Mucosa of descending colon (tissue), 3 donors: ENCODE measurements at regions not wholly inside any gene's neighbourhood (a gene's known extent, or its start where the extent isn't known, plus 50 kb on each side); places are given as distances from the start of the nearest gene placed in this dataset.
"Not testable (repeated sequence)": the region's sequence is repeated elsewhere in the genome, so short reads cannot be mapped to it uniquely, and the experiment has no call there.

Source experiments
- ATAC-seq: fragments of 200-7000 bp; cut with Tn5 transposase; one replicate; pipeline ENCODE4 v1.9.1; 2020; ENCODE audit warnings: mild to moderate bottlenecking, moderate library complexity
- DNase-seq, 3 donors: peaks; one replicate each; pipeline ENCODE4 v3.0.0-alpha.2; 2020
- H3K36me3 ChIP-seq: fragments of 200-600 bp; one replicate; pipeline ENCODE4 v1.8.0; 2021; ENCODE audit warnings: low read depth, mild to moderate bottlenecking
- H3K4me1 ChIP-seq: fragments of 200-600 bp; one replicate; pipeline ENCODE4 v1.8.0; 2021; ENCODE audit warnings: low read depth, mild to moderate bottlenecking
- H3K4me3 ChIP-seq: fragments of 200-600 bp; one replicate; pipeline ENCODE4 v1.8.0; 2021; ENCODE audit warnings: mild to moderate bottlenecking
- H3K9me3 ChIP-seq: fragments of 200-600 bp; one replicate; pipeline ENCODE4 v1.8.0; 2021; ENCODE audit warnings: mild to moderate bottlenecking
- intact Hi-C, 2 donors: fragments of 100-400 bp; cut with DNase I in 1 of 2; cut with micrococcal nuclease in 1 of 2; formaldehyde crosslinking; loops; one replicate each; pipeline versions ENCODE4 v1.11.0 to v1.11.1; 2022; cut with DNase I, micrococcal nuclease
- donor health status: DM: no; HTN: no; CAD: no; lungs with moderate emphysema.
- donor health status: DM: no; HTN: no; CAD: no.
- donor health status: DM: no; HTN: yes; CAD: no.

GRCh38 chr22:15772337-15772736 lies 82.5 kb downstream of the POTEH start:
- H3K9me3 ChIP-seq, H3K4me1 ChIP-seq, H3K4me3 ChIP-seq, ATAC-seq, DNase-seq, H3K36me3 ChIP-seq, intact Hi-C loops: not testable (repeated sequence)

- H3K9me3 ChIP-seq, H3K36me3 ChIP-seq, ATAC-seq, intact Hi-C loops, H3K4me1 ChIP-seq, H3K4me3 ChIP-seq: not testable (repeated sequence)
- peak in 1 of 3 donors; percentile 14 for DNase-seq
These were observed 85.3 kb downstream of the POTEH start for GRCh38 chr22:15775118-15775517.

- intact Hi-C loops, H3K9me3 ChIP-seq, H3K36me3 ChIP-seq, H3K4me1 ChIP-seq, H3K4me3 ChIP-seq: not testable (repeated sequence)
- DNase-seq, result peak in 1 of 3 donors; percentile 56
- peak; percentile 60 for ATAC-seq
These were observed 86.1 kb downstream of the POTEH start for GRCh38 chr22:15775670-15776669.

- H3K4me3 ChIP-seq, H3K9me3 ChIP-seq, intact Hi-C loops, DNase-seq, ATAC-seq, H3K4me1 ChIP-seq, H3K36me3 ChIP-seq: not testable (repeated sequence)
These were observed 86.9 kb downstream of the POTEH start for GRCh38 chr22:15776727-15777126.

GRCh38 chr22:15777150-15777549 lies 87.3 kb downstream of the POTEH start:
- ATAC-seq, H3K9me3 ChIP-seq, DNase-seq, H3K4me3 ChIP-seq, intact Hi-C loops, H3K36me3 ChIP-seq, H3K4me1 ChIP-seq: not testable (repeated sequence)

GRCh38 chr22:15777557-15777956 lies 87.7 kb downstream of the POTEH start:
- H3K9me3 ChIP-seq, H3K36me3 ChIP-seq, DNase-seq, H3K4me1 ChIP-seq, intact Hi-C loops, H3K4me3 ChIP-seq: not testable (repeated sequence)
- peak; percentile 15 for ATAC-seq

- H3K36me3 ChIP-seq, H3K9me3 ChIP-seq, H3K4me3 ChIP-seq, intact Hi-C loops, ATAC-seq, H3K4me1 ChIP-seq: not testable (repeated sequence)
- DNase-seq, result peak in 1 of 3 donors; percentile 34
These were observed 88.5 kb downstream of the POTEH start for GRCh38 chr22:15778366-15778765.

DNA sequence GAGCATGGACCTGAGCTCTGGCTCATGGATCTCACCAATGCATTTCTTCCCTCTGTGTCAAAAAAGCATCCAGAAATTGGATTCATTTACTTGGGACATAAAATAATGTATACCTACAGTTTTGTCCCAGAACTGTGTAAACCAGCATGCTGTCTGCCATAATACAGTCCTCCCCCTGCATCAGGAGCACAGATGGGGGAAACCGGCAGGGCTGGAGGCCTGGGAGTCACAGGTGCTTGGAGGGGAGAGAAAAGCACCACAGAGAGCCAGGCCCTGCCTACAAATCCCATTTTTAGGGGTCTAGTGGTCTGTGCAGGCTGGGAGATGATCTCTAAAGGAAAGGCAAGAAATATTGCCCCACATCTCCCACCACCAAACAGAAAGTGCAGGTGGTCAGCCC lies 91.8 kb downstream of the POTEH start:
- intact Hi-C loops, H3K4me3 ChIP-seq, ATAC-seq, H3K36me3 ChIP-seq, H3K9me3 ChIP-seq, H3K4me1 ChIP-seq: not testable (repeated sequence)
- peak in 1 of 3 donors; percentile 23 for DNase-seq

- H3K4me3 ChIP-seq, ATAC-seq, DNase-seq: not testable (repeated sequence)
These were observed 93.1 kb downstream of the POTEH start for GRCh38 chr22:15782933-15783332.

DNA sequence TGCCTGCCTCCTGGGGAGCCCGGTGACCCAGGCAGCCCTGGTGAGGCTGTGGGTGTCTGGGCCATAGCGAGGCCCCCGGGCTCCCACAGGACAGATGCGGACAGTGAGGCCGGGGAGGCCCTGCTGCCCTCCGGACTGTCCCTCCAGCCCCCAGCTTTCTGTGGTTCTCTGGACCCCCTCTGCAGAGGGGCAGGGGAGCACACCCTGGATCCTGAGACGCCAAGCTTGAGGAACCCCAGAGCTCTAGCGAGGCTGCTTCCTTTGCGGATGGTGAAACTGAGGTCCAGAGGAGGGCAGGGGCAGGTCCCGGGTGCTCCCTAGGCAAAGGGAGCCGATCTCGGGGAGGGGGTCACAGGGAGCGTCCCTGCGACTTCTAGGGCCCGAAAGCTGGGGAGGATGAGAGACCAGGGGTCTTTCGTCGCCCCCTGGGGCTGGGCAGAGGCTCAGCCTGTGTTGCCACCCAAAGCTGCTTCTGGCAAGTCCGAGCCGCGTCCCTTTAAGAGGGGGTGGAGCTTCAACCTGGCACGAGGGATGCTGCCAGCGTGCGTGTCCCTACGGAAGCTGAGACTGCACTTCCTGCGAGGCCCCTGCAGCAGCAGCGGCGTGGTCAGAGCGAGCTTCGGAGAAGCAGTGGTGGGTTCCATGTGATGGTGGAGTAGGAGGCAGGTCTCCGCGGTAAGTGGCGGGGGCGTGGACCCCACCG lies 94.7 kb downstream of the POTEH start:
- H3K9me3 ChIP-seq, H3K36me3 ChIP-seq, H3K4me1 ChIP-seq, DNase-seq, intact Hi-C loops, H3K4me3 ChIP-seq: not testable (repeated sequence)
- peak; percentile 51 for ATAC-seq

More at GRCh38 chr22:15782933-15783332, 93.1 kb downstream of the POTEH start:
- H3K4me1 ChIP-seq, H3K36me3 ChIP-seq, intact Hi-C loops, H3K9me3 ChIP-seq: not testable (repeated sequence)

GRCh38 chr22:15786942-15787733 lies 97.3 kb downstream of the POTEH start:
- intact Hi-C loops, ATAC-seq, H3K4me1 ChIP-seq, H3K9me3 ChIP-seq, H3K4me3 ChIP-seq, DNase-seq, H3K36me3 ChIP-seq: not testable (repeated sequence)

DNA sequence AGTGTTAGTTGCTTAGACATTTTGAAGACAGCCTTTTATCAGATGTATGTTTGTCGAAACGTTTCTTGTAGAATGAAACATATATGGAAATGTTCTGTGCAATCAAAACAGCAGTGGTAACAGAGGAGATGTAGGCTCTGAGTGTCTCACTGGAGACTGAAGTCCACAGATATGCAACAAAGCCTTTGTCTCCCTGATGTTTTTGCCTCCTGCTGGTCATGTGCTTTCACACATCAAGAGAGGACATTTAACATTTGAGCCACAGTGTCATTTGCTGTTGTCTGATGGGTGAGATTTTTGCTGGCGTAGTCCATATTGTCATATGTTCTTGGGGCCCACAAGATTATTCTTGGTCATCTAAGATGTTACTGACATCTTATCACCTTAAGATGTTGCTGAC lies 101.7 kb downstream of the POTEH start:
- DNase-seq, ATAC-seq, intact Hi-C loops, H3K9me3 ChIP-seq, H3K4me3 ChIP-seq, H3K36me3 ChIP-seq, H3K4me1 ChIP-seq: not testable (repeated sequence)

DNA sequence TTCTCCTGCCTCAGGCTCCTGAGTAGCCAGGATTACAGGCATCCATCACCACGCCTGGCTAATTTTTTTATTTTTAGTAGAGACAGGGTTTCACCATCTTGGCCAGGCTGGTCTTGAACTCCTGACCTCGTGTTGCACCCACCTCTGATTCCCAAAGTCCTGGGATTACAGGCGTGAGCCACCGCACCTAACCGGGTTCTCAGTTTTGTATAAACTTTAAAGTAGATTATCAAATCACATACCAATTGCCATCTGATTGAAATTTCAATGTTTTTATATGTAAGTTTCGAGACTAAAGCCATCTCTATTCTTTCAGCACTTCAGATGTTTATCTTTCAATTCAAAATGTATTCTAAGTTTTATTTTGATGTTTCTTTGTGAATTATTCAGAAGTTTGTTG lies 110.1 kb downstream of the POTEH start:
- intact Hi-C loops, H3K36me3 ChIP-seq, DNase-seq, ATAC-seq, H3K9me3 ChIP-seq, H3K4me1 ChIP-seq, H3K4me3 ChIP-seq: not testable (repeated sequence)

DNA sequence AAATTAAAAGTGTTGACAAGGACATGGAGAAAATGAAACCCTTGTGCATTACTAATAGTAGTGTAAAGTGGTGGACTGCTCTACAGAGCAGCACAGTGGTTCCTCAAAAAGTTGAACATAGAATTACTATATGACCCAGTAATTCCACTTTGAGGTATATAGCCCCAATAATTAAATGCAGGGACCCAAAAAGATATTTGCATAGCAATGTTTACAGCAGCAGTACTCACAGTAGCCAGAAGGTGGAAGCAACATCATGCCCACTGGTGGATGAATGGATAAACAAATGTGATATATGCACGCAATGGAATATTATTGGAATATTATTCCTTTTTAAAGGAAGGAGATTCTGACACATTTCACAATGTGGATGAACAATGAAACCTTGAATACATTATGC lies 121.3 kb downstream of the POTEH start:
- peak; percentile 45 for ATAC-seq
- H3K9me3 ChIP-seq, H3K4me3 ChIP-seq, DNase-seq, H3K4me1 ChIP-seq, H3K36me3 ChIP-seq, intact Hi-C loops: not testable (repeated sequence)
